WTC11 (cell line): ENCODE measurements at regions not wholly inside any gene's neighbourhood (a gene's known extent, or its start where the extent isn't known, plus 50 kb on each side); places are given as distances from the start of the nearest gene placed in this dataset.

Experiments used
- ATF3 ChIP-seq: sonication (generic); formaldehyde crosslinking; conservative IDR thresholded peaks from 2 replicates; pipeline ENCODE4 v1.8.1; 2022; ENCODE audit warnings: mild to moderate bottlenecking, missing genetic modification reagents
- CREM ChIP-seq: sonication (generic); formaldehyde crosslinking; IDR thresholded peaks from 2 replicates; pipeline ENCODE4 v1.8.1; 2022; ENCODE audit warnings: mild to moderate bottlenecking, missing genetic modification reagents, moderate library complexity
- IRF2 ChIP-seq: sonication (generic); formaldehyde crosslinking; IDR thresholded peaks from 2 replicates; pipeline ENCODE4 v1.8.0; 2022; ENCODE audit warnings: low read depth, missing genetic modification reagents, borderline replicate concordance
- PREB ChIP-seq: sonication (generic); formaldehyde crosslinking; IDR thresholded peaks from 2 replicates; pipeline ENCODE4 v1.8.1; 2022; ENCODE audit warnings: mild to moderate bottlenecking, missing genetic modification reagents, moderate library complexity, borderline replicate concordance
- TCF7 ChIP-seq: sonication (generic); formaldehyde crosslinking; IDR thresholded peaks from 2 replicates; pipeline ENCODE4 v1.8.0; 2022; ENCODE audit warnings: mild to moderate bottlenecking, low read depth, missing genetic modification reagents, moderate library complexity
- ZNF232 ChIP-seq: sonication (generic); formaldehyde crosslinking; IDR thresholded peaks from 2 replicates; pipeline ENCODE4 v1.8.0; 2022; ENCODE audit warnings: mild to moderate bottlenecking, missing genetic modification reagents
- TF ChIP-seq, protein P1 (sequence below): sonication (generic); formaldehyde crosslinking; IDR thresholded peaks from 2 replicates; pipeline ENCODE4 v1.8.0; 2022; ENCODE audit warnings: mild to moderate bottlenecking, missing genetic modification reagents
- TF ChIP-seq, protein P2 (sequence below): fragments of 250-450 bp; sonication (Bioruptor Pico); conservative IDR thresholded peaks from 2 replicates; pipeline ENCODE4 v1.9.0; 2021; ENCODE audit warnings: mild to moderate bottlenecking
- TF ChIP-seq, protein P3 (sequence below): fragments of 200-600 bp; IDR thresholded peaks from 2 replicates; pipeline ENCODE4 v1.8.0; 2022; ENCODE audit warnings: antibody characterized with exemption
- TF ChIP-seq, protein P4 (sequence below): fragments of 250-450 bp; sonication (Bioruptor Pico); IDR thresholded peaks from 2 replicates; pipeline ENCODE4 v1.9.0; 2021; ENCODE audit warnings: mild to moderate bottlenecking

- TF ChIP-seq, protein P1, sequence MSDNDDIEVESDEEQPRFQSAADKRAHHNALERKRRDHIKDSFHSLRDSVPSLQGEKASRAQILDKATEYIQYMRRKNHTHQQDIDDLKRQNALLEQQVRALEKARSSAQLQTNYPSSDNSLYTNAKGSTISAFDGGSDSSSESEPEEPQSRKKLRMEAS (CRISPR knock-in tag): no peak
- TF ChIP-seq, protein P2, sequence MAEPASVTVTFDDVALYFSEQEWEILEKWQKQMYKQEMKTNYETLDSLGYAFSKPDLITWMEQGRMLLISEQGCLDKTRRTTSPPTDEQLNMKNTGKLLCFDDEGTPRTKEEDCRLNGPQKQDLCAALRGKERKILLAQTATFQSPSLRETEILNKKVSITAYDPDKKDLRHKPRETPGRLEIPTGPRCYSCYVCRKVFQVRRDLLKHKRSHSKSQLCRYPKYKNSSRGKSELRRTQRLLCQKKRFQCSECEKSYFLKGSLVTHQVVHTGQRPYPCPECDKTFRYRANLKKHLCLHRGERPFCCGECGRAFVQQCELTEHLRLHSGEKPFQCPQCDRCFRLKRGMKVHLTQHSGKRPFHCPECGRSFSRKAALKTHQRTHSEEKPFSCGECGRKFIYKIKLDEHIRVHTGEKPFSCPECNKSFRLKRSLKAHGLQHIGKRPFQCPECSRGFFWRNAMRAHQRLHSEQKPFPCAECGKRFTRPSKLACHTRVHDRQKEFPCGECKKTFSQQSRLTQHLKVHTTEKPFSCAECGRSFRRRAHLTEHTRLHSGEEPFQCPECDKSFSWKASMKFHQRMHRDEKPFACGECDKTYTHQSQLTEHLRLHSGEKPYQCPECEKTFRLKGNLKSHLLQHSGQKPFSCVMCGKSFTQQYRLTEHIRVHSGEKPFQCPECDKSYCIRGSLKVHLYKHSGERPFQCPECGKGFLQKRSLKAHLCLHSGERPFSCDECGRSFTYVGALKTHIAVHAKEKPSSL (CRISPR knock-in tag): no peak
- no peak for TF ChIP-seq CREM (CRISPR knock-in tag)
- TF ChIP-seq, protein P3, sequence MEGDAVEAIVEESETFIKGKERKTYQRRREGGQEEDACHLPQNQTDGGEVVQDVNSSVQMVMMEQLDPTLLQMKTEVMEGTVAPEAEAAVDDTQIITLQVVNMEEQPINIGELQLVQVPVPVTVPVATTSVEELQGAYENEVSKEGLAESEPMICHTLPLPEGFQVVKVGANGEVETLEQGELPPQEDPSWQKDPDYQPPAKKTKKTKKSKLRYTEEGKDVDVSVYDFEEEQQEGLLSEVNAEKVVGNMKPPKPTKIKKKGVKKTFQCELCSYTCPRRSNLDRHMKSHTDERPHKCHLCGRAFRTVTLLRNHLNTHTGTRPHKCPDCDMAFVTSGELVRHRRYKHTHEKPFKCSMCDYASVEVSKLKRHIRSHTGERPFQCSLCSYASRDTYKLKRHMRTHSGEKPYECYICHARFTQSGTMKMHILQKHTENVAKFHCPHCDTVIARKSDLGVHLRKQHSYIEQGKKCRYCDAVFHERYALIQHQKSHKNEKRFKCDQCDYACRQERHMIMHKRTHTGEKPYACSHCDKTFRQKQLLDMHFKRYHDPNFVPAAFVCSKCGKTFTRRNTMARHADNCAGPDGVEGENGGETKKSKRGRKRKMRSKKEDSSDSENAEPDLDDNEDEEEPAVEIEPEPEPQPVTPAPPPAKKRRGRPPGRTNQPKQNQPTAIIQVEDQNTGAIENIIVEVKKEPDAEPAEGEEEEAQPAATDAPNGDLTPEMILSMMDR: no peak
- TF ChIP-seq ATF3 (CRISPR knock-in tag): no peak
- TF ChIP-seq, protein P4, sequence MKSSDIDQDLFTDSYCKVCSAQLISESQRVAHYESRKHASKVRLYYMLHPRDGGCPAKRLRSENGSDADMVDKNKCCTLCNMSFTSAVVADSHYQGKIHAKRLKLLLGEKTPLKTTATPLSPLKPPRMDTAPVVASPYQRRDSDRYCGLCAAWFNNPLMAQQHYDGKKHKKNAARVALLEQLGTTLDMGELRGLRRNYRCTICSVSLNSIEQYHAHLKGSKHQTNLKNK (CRISPR knock-in tag): no peak
- no peak for TF ChIP-seq TCF7 (CRISPR knock-in tag)
- no peak for TF ChIP-seq IRF2 (CRISPR knock-in tag)
- TF ChIP-seq ZNF232: no peak
- no peak for TF ChIP-seq PREB (CRISPR knock-in tag)
These were observed 67.3 kb upstream of the VCAN start for GRCh38 chr5:83404182-83404716.
